ENCODE measurements at regions not wholly inside any gene's neighbourhood (a gene's known extent, or its start where the extent isn't known, plus 50 kb on each side); places are given as distances from the start of the nearest gene placed in this dataset.

GRCh38 chr5:6058055-6058715, 320.2 kb downstream of the MED10 start:
- no peak for DNase-seq

DNA sequence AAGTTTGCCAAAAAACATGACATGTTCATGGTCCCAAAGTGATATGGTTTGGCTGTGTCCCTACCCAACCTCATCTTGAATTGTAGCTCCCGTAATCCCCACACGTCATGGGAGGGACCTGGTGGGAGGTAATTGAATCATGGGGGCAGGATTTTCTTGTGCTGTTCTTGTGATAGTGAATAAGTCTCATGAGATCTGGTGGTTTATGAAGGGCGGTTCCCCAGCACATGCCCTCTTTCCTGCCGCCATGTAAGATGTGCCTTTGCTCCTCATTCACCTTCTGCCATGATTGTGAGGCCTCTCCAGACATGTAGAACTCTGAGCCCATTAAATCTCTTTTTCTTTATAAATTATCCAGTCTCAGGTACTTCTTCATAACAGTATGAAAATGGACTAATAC, 322.1 kb downstream of the MED10 start:
- no peak for DNase-seq

GRCh38 chr5:6049662-6050061, 328.7 kb downstream of the MED10 start:
- DNase-seq: no peak

DNA sequence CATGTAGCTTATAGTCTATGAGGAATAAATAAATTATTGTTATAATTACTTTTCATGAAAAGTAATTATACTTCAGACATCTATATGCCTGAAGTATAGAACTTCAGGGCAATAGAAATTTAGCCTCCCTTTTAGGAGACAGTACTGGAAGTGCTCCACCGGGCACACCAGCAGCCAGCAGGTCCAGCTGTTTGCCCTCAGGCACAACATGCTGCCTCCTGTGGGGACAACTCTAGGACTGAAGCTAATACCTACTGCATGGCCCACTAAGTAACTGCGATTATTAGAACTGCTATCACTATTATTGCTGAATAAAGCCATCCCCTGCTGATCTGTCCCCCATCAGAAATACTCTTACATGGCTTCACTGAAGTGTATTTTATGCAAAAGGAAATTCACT, 329.6 kb downstream of the MED10 start:
- DNase-seq: no peak

- no peak for DNase-seq
Observed at GRCh38 chr5:6046296-6046967, 331.9 kb downstream of the MED10 start.

GRCh38 chr5:6043491-6044310, 334.6 kb downstream of the MED10 start:
- no peak for DNase-seq

- no peak for DNase-seq
Observed at GRCh38 chr5:6041977-6042550, 336.3 kb downstream of the MED10 start.

- DNase-seq: no peak
Observed at GRCh38 chr5:6039111-6039510, 339.2 kb downstream of the MED10 start.

- no peak for DNase-seq
Observed at GRCh38 chr5:6036006-6036405, 342.3 kb downstream of the MED10 start.

DNA sequence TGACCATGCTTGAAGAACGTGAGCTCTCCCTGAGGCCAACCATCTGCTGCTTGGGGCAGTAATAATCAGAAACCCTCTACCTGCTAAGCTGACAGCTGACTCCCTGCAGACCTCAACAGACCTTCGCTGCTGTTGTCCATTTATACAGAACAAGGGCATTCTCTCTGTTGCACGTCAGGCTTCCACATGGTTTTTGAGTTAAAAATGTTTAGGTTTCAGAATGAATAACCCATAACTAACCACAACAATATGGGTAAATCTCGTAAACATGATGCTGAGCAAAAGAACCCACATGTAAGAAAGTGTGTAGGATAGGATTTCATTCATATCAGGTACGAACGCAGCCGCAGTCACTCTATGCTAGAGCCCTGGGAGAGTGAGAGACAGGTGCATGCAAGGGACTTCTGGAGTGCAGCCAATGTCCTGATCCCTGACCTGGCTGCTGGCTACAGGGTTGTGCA, 348.5 kb downstream of the MED10 start:
- DNase-seq: no peak

- DNase-seq: no peak
Observed at GRCh38 chr5:6026766-6027406, 351.5 kb downstream of the MED10 start.

- DNase-seq: no peak
Observed at GRCh38 chr5:6019612-6020011, 358.7 kb downstream of the MED10 start.

GRCh38 chr5:6013506-6013905, 364.8 kb downstream of the MED10 start:
- DNase-seq: no peak

GRCh38 chr5:6011199-6011598, 367.1 kb downstream of the MED10 start:
- no peak for DNase-seq

GRCh38 chr5:6006838-6007314, 371.5 kb downstream of the MED10 start:
- DNase-seq: no peak

DNA sequence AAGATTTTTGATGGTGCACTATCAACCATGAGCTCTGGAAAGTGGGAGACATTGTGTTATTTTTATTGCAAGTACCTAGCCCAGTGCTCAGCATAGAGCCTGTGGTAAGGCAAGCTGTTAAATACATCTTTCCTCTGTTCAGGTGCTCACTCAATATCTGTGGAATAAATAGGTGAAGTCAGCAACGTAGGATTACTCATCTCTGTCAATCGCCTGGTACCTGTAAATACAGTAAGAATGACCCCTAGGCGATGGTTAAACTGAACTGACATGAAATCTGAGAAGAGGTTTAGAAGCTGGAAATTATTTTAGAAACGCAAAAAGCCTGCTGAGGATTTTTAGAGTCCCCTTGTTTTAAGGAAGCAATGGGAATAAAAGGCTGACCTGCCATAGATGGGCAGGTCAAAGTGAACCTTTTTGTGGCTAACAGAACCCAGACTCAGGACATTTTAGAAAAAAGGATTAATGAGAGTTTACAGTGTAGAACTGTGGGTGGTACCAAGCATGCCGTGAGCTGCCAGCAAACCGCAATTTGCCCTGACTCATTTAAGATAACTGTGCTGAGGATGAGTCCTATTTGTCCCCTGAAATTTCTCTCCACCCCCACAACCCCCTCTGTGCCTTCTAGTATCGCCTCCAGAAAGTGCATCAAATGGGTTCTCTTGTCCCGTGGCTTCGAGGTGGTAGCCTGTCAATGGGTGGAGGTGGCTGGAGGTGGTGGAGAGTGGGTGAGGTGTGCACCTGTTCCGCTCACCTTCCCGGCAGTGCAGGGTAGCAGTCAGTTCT, 375.1 kb downstream of the MED10 start:
- no peak for DNase-seq

DNA sequence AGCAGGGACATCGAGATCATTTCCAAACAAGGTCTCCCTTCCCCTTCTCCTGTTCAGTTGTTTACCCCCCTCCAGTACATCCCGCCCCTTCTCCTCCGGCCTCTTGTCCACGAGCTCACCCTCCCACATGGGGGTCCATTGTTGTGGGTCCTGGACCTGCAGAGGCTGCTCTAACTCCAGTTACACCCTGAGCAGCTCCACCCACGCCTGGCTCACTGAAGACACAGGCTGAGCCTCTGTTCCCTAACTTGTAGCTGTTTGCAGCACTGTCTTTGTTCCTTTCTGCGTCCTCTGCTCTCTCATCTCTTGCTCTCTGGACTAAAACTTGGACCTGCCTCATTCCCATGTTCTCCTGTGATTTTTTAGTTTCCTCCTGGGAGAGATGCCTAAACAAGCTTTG, 377.5 kb downstream of the MED10 start:
- DNase-seq: no peak

DNA sequence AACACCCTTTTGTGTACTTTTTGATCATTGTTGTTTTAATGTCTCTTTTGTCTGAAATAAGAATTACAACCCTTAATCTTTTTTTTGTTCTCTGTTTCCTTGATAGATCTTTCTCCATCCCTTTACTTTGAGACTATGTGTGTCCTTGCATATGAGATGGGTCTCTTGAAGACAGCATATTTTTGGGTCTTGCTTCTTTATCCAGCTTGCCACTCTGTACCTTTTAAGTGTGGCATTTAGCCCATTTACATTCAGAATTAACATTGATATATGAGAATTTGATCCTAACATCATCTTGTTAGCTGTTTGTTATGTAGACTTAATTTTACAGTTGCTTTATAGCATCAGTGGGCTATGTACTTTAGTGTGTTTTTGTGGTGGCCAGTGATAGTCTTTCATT, 382.5 kb downstream of the MED10 start:
- no peak for DNase-seq

DNA sequence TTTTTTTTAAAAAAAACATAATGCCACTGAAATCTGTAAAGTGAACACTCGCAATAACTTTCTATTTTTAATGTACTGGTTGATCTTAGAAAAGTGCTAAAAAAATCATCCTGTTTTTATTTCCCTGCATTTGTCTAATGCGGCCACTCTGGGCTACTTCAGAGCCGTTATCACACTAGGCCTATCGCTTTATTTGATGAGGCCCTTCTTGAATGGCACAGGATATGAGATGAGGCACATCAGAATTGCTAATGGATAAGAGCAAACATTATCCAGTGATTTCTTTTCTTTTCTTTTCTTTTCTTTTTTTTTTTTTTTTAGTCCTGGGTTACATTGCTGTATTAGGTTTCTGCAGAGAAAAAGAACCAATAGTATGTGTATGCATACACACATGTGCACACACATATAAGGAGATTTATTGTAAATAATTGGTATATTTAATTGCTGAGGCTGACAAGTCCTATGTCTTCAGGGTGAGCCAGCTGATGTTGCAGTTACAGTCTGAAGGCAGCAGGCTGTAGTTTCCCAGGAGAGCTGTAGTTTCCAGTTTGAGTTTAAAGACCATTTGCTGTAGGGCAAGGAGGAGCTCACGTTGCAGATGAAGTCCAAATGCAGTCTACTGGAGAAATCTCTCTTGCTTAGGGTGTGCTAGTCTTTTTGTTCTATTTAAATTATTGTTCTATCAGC, 391.7 kb downstream of the MED10 start:
- DNase-seq: no peak

- no peak for DNase-seq
Observed at GRCh38 chr5:5985332-5985731, 393.0 kb downstream of the MED10 start.

DNA sequence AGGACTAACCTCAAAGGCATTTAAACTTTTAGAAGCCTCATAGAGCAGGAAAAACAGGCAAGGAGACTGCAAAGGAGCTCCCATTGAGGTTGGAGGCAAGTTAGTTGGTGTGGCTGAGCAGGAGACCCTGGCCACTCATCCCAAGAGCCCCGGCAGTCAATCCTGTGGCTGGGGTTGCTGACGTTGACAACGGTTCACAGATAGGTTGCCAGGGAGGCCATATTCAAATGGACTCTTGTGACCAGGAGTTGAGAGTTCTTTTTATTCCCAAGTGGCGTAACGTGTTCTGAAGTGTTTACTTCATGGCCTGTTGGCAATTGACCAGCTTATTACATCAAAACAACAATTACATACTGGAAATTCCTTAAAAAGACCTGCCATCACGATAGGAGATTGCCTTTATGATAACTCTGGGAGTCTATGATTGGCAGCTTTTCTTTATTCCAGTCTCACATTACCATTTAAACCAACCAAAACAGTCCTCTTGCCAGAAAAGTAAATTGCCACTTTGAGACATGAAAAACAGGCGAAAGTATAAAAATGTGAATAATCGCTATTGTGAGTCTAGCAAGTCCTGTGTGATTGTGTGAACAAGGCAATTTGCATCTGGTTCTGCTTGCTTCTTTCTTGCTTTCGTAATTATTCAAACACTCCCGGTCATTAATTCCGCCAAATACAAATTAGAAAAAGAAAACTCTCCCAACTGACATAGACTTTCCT, 394.9 kb downstream of the MED10 start:
- DNase-seq: no peak
